NT2/D1 (cell line): ENCODE measurements at regions not wholly inside any gene's neighbourhood (a gene's known extent, or its start where the extent isn't known, plus 50 kb on each side); places are given as distances from the start of the nearest gene placed in this dataset.

ENCODE experiments used
- DNase-seq: peaks from one replicate; pipeline ENCODE4 v3.0.0-alpha.2; 2011; ENCODE audit warnings: low read depth, low spot score
- H3K27me3 ChIP-seq: 2 replicates; pipeline ENCODE4 v1.6.0; 2011; ENCODE audit warnings: mild to moderate bottlenecking; ENCODE audit not compliant: insufficient read length, insufficient read depth
- H3K36me3 ChIP-seq: 2 replicates; pipeline ENCODE4 v1.6.1; 2011; ENCODE audit warnings: mild to moderate bottlenecking, low read length, mixed read lengths; ENCODE audit not compliant: insufficient read depth, insufficient read length
- H3K4me1 ChIP-seq: 2 replicates; pipeline ENCODE4 v1.5.1; 2011; ENCODE audit not compliant: insufficient read depth, insufficient read length
- H3K4me3 ChIP-seq: 2 replicates; pipeline ENCODE4 v1.5.1; 2011; ENCODE audit warnings: low read depth; ENCODE audit not compliant: insufficient read length
- H3K9ac ChIP-seq: 2 replicates; pipeline ENCODE4 v1.6.0; 2011; ENCODE audit warnings: low read depth; ENCODE audit not compliant: insufficient read length
- H3K9me3 ChIP-seq: 2 replicates; pipeline ENCODE4 v1.5.1; 2011; ENCODE audit warnings: mild to moderate bottlenecking, low read length; ENCODE audit not compliant: insufficient read depth
- SUZ12 ChIP-seq: IDR thresholded peaks from 2 replicates; pipeline ENCODE4 v1.6.1; 2011; ENCODE audit not compliant: insufficient read length, insufficient read depth; ENCODE audit errors: extremely low read depth
- YY1 ChIP-seq: IDR thresholded peaks from 2 replicates; pipeline ENCODE4 v1.6.1; 2011; ENCODE audit not compliant: insufficient read length, insufficient read depth
- ZNF274 ChIP-seq: IDR thresholded peaks from 2 replicates; pipeline ENCODE4 v1.6.1; 2011; ENCODE audit warnings: mild to moderate bottlenecking, low read depth, low read length

DNA sequence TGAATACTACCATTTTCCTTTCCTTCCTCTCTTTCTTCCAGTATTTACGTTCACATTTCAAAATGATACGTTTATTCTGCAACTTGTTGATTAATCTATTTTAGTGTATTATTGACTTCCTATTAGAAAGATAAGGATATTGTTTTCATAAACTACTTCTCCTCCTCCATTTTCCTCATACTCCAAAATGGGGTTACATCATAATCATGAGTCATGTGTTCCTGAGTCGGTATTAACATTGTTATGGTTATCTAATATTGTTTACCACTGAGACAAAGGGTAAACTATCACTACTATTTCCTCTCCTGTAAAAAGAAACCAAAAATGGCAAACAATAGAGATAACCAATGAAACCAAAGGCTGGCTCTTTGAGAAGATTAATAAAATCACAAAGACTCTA lies 126.5 kb upstream of the CDYL start:
- no peak for DNase-seq
- H3K4me3 ChIP-seq: no peak overlapping the region
- H3K9me3 ChIP-seq: no peaks in the 10 kb centered on the region; the same call in 1 of the 2 replicates
- no peak for TF ChIP-seq SUZ12
- no peak for TF ChIP-seq ZNF274
- TF ChIP-seq YY1: no peak
- H3K4me1 ChIP-seq: peaks cover 3% of the 10 kb centered on the region
- H3K27me3 ChIP-seq: no peaks in the 10 kb centered on the region
- no peak overlapping the region for H3K9ac ChIP-seq
- H3K36me3 ChIP-seq: no peaks in the 10 kb centered on the region

DNA sequence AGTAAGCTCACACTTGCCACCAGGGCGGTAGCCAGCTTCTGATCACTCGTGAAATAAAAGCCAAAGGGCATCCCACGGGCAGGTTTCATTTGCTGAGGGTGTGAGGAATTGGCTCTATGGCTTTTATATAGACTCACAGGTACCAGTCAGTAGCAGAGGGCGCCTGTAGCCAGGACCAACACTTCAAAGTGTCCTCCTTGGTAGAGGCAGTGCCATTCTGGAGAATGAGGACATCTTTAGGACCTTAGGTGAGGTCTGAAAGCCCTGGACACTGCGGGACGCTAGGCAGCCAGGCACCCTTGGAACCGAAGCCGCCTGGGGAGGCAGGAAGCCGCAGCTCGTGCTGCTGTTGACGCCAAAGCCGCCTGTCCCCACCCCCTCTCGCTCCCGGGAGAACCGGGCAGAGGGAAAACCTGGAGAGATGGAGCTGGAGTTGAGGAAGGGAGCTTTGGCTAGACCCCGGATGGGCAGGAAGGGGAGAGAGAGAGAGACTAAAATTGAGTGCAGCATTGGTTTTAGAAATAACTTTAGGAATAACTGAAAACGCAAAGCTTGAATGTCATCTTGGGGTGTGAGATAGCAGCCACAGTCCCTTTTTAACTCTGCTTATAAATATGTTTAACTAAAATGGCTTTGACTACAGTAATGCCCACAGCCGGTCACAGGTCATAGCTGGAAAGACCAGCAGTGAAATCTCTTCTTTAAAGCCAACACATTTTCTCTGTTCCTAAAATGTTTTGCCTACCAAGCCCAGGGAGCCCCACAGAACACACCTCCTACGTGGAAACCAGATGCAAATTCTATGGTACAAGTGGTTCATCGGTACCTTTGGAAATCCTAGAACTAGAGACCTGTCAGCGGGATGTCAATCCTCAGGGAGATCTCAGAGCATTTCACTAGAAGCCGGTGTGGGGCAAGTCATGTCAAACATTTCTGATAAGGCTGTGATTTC lies 128.5 kb upstream of the CDYL start:
- peak; percentile 71 for DNase-seq
- TF ChIP-seq YY1: no peak
- TF ChIP-seq ZNF274: no peak
- no peak for TF ChIP-seq SUZ12
- Histone ChIP-seq H3K4me3 (peak overlapping the region; percentile 25), H3K27me3 (no peaks in the 10 kb centered on the region), H3K4me1 (peaks cover 3% of the 10 kb centered on the region), H3K9ac (peak overlapping the region; percentile 39), H3K36me3 (no peaks in the 10 kb centered on the region), H3K9me3 (no peaks in the 10 kb centered on the region; the same call in 1 of the 2 replicates)

DNA sequence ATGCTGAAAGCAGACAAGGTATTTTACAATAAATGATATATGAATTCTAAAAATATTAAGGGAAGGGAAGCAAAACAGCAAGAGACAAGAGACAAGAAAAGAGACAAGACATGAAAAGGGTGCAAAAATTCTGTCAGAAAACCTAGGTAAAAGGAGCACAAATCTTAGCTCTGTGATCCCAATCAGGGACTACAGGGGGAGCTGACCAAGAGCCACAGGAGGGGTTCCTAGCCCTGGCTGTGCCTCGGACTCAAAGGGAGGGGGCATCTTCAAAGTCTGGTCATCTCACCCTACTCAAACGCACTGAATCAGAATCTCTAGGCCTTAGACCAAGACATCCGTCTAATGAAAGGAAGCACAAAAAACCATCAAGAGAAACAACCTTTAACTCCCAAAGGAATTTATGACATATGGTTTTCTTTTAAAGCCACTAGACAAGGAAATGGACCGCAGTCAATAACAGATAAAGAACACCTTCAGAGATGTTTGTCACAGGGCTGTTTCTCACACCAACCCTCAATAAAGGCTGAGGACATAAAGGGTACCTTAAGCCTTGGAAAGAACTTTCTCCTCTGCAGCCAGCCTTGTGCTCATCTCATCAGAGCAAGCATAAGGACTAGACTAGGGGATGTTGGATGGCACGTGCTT lies 130.4 kb upstream of the CDYL start:
- no peak for DNase-seq
- Histone ChIP-seq H3K4me1 (peaks cover 3% of the 10 kb centered on the region), H3K36me3 (no peaks in the 10 kb centered on the region), H3K9ac (no peak overlapping the region), H3K4me3 (no peak overlapping the region), H3K27me3 (no peaks in the 10 kb centered on the region), H3K9me3 (no peaks in the 10 kb centered on the region)
- no peak for TF ChIP-seq SUZ12
- TF ChIP-seq ZNF274: no peak
- TF ChIP-seq YY1: no peak

DNA sequence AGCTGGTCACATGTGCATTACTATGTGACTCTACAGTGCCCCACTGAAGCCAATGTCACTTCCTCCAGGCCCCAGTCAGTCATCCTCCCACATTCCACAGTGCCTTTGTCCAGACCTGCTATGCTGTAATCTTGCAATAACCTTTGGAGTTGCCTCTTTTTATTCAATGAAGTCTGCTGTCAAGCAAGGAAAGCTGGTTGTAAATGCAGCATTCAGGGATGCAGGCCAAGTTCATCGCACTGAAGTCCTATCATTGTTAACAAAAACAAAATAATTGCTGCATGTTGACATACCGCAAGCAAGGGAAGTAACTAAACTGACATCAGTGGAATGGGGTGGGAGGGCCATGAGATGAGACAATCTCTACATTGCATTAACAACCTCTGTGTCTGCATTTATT lies 131.2 kb upstream of the CDYL start:
- TF ChIP-seq YY1 (no peak), ZNF274 (no peak), SUZ12 (no peak)
- H3K9ac ChIP-seq: no peak overlapping the region
- H3K9me3 ChIP-seq: no peaks in the 10 kb centered on the region
- H3K27me3 ChIP-seq: no peaks in the 10 kb centered on the region
- H3K4me3 ChIP-seq: no peak overlapping the region
- no peaks in the 10 kb centered on the region for H3K36me3 ChIP-seq
- H3K4me1 ChIP-seq: peaks cover 3% of the 10 kb centered on the region
- DNase-seq: no peak

DNA sequence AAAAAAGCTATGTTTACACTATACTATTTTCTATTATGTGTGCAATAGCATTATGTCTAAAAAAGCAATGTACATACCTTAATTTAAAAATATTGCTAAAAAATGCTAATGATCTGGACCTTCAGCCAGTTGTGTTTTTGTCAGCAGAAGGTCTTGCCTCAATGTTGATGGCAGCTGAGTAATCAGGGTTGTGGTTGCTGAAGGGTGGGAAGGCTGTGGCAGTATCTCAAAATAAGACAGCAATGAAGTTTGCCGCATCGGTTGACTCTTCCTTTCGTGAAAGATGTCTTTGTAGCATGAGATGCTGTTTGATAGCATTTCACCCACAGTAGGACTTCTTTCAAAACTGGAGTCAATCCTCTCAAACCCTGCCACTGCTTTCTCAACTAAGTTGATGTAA lies 134.7 kb upstream of the CDYL start:
- no peaks in the 10 kb centered on the region for H3K27me3 ChIP-seq
- H3K4me1 ChIP-seq: no peaks in the 10 kb centered on the region
- no peak overlapping the region for H3K4me3 ChIP-seq
- H3K9ac ChIP-seq: no peak overlapping the region
- no peaks in the 10 kb centered on the region for H3K36me3 ChIP-seq
- H3K9me3 ChIP-seq: peaks cover 4% of the 10 kb centered on the region; the same call in 1 of the 2 replicates
- TF ChIP-seq ZNF274 (no peak), SUZ12 (no peak), YY1 (no peak)
- no peak for DNase-seq

DNA sequence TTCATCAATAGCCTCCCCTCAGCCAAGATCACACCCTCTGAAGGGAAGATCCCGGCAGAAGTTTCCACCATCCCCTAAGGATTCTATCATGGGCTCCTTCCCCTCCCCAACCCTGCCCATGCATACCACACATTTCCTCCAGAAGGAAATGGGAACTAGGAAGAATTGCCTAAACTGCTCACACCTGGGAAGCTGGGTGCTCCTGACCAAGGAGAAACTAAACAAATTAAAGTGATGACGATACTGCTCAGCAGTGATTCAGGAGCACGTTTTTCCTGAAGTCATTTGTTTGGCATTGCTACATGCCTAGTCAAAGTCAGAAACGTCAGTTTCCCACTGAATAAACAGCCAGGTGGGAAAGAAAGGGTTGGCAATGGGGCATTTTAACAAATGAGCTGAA lies 136.1 kb upstream of the CDYL start:
- no peak overlapping the region for H3K9ac ChIP-seq
- H3K4me3 ChIP-seq: no peak overlapping the region
- H3K9me3 ChIP-seq: peaks cover 4% of the 10 kb centered on the region; the same call in 1 of the 2 replicates
- no peaks in the 10 kb centered on the region for H3K4me1 ChIP-seq
- TF ChIP-seq ZNF274 (no peak), SUZ12 (no peak), YY1 (no peak)
- DNase-seq: no peak
- H3K27me3 ChIP-seq: no peaks in the 10 kb centered on the region
- H3K36me3 ChIP-seq: no peaks in the 10 kb centered on the region

DNA sequence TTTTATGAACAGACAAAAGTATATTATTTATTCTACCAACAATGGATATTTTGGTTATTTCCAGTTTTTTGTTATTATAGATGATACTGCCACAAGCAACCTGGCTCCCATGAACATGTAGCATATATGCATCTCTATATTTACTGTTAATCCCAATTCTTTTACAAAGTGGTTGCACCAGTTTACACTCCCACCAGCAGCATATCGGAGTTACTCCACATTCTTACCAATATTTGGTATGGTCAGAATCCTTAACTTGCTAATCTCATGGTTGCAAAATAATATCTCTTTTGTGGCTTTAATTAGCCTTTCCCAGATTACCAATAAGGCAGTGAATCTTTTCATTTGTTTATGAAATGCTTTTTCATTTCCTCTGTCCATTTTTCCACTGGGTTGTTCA lies 137.6 kb upstream of the CDYL start:
- Histone ChIP-seq H3K9me3 (peaks cover 4% of the 10 kb centered on the region; the same call in 1 of the 2 replicates), H3K4me1 (no peaks in the 10 kb centered on the region), H3K4me3 (no peak overlapping the region), H3K27me3 (no peaks in the 10 kb centered on the region), H3K36me3 (no peaks in the 10 kb centered on the region), H3K9ac (no peak overlapping the region)
- TF ChIP-seq ZNF274: no peak
- TF ChIP-seq SUZ12: no peak
- no peak for TF ChIP-seq YY1
- DNase-seq: no peak
